IPS-NIHi11 (cell line): ENCODE measurements at regions not wholly inside any gene's neighbourhood (a gene's known extent, or its start where the extent isn't known, plus 50 kb on each side); places are given as distances from the start of the nearest gene placed in this dataset.

Experiments
- DNase-seq: peaks from one replicate; pipeline ENCODE4 v3.0.0; 2012; ENCODE audit warnings: mixed read lengths, low spot score

DNA sequence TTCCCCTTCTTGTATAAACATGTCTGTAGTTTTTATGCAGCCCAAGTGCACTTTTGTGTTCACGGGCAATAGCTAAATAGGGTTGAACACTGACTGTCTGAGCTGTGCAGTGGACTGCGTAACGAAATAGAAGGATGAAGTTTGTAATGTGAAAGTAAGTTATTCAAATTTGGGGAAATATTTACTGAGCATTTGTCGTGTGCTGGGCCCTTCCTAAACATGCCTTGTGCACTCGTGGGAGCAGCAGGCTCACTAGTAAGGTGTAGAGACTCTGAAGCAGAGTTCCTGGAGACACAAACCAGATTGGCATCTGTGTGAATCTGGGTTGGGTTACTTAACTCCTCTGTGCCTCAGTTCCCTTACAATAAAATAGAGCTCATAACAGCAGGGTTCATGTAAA is 51.7 kb upstream of the C1QTNF7 start:
- DNase-seq = no peak

DNA sequence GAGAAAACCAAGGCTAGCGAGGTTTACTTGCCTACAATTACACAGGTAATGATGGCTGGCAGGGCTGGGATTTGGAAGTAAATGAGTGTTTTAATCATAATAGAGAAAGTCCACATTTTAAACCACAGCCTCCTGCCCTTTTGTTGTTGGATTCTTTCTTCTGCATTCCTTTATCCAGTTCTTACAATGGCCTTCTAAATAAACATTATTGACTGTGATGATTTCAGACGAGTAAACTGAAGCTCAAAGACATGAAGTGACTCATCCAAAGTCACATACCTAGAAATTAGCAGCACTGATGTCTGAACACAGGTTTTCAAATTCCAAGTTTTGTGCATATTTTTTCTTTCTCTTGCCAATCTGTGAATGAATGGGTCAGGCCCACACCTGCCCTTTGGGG is 51.2 kb upstream of the C1QTNF7 start:
- DNase-seq = no peak
